ENCODE measurements at regions not wholly inside any gene's neighbourhood (a gene's known extent, or its start where the extent isn't known, plus 50 kb on each side); places are given as distances from the start of the nearest gene placed in this dataset.

DNA sequence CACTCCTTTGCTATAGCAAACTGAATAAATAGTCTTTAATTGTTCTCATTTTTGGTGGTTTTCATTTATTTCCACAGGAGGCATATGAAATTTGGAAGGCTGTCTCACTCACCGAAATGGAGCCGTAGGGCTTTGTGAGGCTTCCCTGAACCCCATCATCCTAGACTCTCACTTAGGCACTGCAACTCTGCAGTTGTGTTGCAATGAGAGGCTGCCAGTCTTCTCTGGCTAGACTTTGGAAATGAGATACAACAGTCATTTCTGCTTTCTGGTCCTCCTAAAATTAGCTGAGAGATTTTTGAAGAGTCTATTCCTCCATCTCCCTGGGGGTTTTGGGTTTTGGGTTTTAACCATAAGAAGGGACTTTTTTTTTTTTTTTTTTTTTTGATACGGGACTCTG lies 146.5 kb downstream of the SH3BGRL start:
- POLR2A ChIA-PET, result interaction anchor here (0.6 kb wide), 2 partner anchors 24 to 536 kb away, joined by 7 to 8 read pairs; no protein-coding TSS in a partner anchor
- no peak overlapping the region for H3K4me3 Mint-ChIP-seq
- no peaks in the 10 kb centered on the region for H3K9me3 Mint-ChIP-seq
- CTCF ChIA-PET, result no interaction called here
- intact Hi-C loops (cut with micrococcal nuclease), result no loop called here
- no peak overlapping the region for H3K27ac Mint-ChIP-seq
- H3K36me3 Mint-ChIP-seq (ENCODE audit: low read depth), result peaks cover 13% of the 10 kb centered on the region
- H3K4me1 Mint-ChIP-seq, result no peaks in the 10 kb centered on the region
- DNase-seq (no peak), ATAC-seq (ENCODE audit: low read depth) (no peak)
- TF ChIP-seq, protein P1, sequence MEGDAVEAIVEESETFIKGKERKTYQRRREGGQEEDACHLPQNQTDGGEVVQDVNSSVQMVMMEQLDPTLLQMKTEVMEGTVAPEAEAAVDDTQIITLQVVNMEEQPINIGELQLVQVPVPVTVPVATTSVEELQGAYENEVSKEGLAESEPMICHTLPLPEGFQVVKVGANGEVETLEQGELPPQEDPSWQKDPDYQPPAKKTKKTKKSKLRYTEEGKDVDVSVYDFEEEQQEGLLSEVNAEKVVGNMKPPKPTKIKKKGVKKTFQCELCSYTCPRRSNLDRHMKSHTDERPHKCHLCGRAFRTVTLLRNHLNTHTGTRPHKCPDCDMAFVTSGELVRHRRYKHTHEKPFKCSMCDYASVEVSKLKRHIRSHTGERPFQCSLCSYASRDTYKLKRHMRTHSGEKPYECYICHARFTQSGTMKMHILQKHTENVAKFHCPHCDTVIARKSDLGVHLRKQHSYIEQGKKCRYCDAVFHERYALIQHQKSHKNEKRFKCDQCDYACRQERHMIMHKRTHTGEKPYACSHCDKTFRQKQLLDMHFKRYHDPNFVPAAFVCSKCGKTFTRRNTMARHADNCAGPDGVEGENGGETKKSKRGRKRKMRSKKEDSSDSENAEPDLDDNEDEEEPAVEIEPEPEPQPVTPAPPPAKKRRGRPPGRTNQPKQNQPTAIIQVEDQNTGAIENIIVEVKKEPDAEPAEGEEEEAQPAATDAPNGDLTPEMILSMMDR (IDR thresholded peaks at IDR 0.05), result no peak
- no peaks in the 10 kb centered on the region for H3K27me3 Mint-ChIP-seq

DNA sequence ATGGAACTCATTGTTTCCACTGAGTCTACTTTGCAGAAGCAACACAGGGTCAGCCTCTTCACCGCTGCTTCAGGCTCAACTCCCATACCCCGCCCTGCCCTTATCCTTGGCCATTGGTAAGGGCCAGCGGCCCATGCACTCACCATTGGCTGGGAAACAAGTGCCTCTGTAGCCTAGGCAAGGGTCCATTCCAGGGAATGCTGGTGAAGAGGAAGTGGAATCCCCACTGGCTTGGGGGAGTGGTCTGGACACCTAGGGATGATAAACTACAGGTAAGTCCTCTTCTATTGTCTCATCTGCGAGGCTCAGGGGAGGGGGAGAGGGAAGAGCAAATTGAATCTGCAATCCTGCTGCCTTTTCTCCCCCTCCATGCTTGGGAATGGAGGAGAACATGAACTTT lies 153.1 kb downstream of the SH3BGRL start:
- peaks cover 4% of the 10 kb centered on the region for H3K4me1 Mint-ChIP-seq
- no peaks in the 10 kb centered on the region for H3K9me3 Mint-ChIP-seq
- CTCF ChIA-PET, result no interaction called here
- no peaks in the 10 kb centered on the region for H3K36me3 Mint-ChIP-seq (ENCODE audit: low read depth)
- H3K4me3 Mint-ChIP-seq, result no peak overlapping the region
- TF ChIP-seq, protein P1 (IDR thresholded peaks at IDR 0.05), result no peak
- ATAC-seq (ENCODE audit: low read depth), result no peak
- H3K27ac Mint-ChIP-seq, result no peak overlapping the region
- POLR2A ChIA-PET, result no interaction called here
- no peak for DNase-seq
- intact Hi-C loops (cut with micrococcal nuclease), result no loop called here
- H3K27me3 Mint-ChIP-seq, result no peaks in the 10 kb centered on the region

DNA sequence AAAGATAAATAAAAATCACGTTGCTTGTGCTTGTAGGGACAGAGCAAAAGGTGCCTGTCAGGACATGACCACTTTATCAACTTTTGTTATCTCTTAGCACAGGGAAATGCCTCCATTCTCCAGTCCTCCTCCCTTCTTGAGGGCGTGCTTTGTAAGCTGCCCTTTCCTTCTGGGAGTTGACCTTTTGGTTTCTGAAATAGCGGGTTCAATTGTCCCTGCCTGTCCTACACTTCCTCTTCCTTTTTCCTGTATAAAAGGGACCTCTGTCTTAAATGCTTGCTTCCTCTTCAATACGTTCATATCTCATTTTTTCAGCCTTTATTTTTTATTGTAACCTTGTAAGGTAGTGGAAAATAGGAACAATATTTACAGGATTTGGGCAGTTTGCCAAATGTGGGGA lies 153.5 kb downstream of the SH3BGRL start:
- ChIA-PET POLR2A (no interaction called here), CTCF (no interaction called here)
- TF ChIP-seq, protein P1 (IDR thresholded peaks at IDR 0.05), result no peak
- ATAC-seq (ENCODE audit: low read depth), result no peak
- no peaks in the 10 kb centered on the region for H3K9me3 Mint-ChIP-seq
- H3K4me1 Mint-ChIP-seq, result peaks cover 4% of the 10 kb centered on the region
- no peaks in the 10 kb centered on the region for H3K36me3 Mint-ChIP-seq (ENCODE audit: low read depth)
- H3K27me3 Mint-ChIP-seq, result no peaks in the 10 kb centered on the region
- H3K27ac Mint-ChIP-seq, result no peak overlapping the region
- intact Hi-C loops (cut with micrococcal nuclease), result no loop called here
- DNase-seq, result no peak
- no peak overlapping the region for H3K4me3 Mint-ChIP-seq

DNA sequence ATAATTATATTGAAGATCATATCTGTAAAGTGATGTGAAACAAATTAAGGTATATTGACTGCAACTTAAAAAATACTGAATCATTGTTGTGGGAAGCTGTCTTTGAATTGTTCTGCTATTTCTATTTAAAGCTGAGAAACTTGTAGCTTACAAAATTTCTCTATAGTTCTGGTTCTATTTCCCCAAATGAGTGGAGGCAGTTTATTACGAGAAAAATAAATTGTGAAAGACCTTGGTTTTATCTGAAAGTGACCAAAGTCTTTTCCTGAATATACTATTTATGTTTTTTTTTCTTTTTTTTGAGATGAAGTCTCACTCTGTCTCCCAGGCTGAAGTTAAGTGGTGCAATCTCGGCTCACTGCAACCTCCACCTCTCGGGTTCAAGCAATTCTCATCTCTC lies 165.4 kb downstream of the SH3BGRL start:
- POLR2A ChIA-PET, result no interaction called here
- Mint-ChIP-seq H3K36me3 (ENCODE audit: low read depth) (no peaks in the 10 kb centered on the region), H3K4me3 (no peak overlapping the region), H3K4me1 (no peaks in the 10 kb centered on the region), H3K27me3 (no peaks in the 10 kb centered on the region), H3K9me3 (no peaks in the 10 kb centered on the region), H3K27ac (no peak overlapping the region)
- TF ChIP-seq, protein P1 (IDR thresholded peaks at IDR 0.05), result no peak
- ATAC-seq (ENCODE audit: low read depth), result no peak
- intact Hi-C loops (cut with micrococcal nuclease), result no loop called here
- CTCF ChIA-PET, result interaction anchor here (0.7 to 1.0 kb wide), 2 partner anchors 10 to 171 kb away, joined by 3 read pairs; no protein-coding TSS in a partner anchor
- no peak for DNase-seq

DNA sequence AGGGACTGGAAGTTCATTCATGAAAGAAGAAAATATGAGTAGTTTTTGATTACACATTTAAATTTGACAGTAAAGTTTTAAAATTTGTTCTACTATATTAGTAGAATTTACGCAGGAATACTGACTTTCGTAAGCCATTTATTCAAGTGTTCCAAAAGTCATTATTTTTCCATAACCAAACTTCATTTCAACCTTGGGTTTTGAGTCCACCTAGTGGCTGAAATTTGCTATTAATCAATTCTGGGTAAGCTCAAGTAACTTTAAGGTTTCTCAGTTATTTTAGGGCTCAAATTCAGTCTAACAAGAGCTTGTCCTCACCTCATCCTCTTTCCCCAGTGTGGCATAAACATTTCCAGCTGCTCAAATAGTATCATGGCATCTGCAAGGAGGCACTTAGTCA lies 175.4 kb downstream of the SH3BGRL start:
- Mint-ChIP-seq H3K27ac (no peak overlapping the region), H3K4me1 (no peaks in the 10 kb centered on the region), H3K4me3 (no peak overlapping the region), H3K9me3 (no peaks in the 10 kb centered on the region), H3K27me3 (peaks cover 2% of the 10 kb centered on the region), H3K36me3 (ENCODE audit: low read depth) (no peaks in the 10 kb centered on the region)
- POLR2A ChIA-PET, result no interaction called here
- intact Hi-C loops (cut with micrococcal nuclease), result loop anchor here (1.0 kb wide), 2 partner anchors 203 to 500 kb away; no protein-coding TSS in a partner anchor
- TF ChIP-seq, protein P1 (IDR thresholded peaks at IDR 0.05), result no peak
- ATAC-seq (ENCODE audit: low read depth) (no peak), DNase-seq (no peak)
- CTCF ChIA-PET, result interaction anchor here (0.9 to 1.6 kb wide), 4 partner anchors 9 to 500 kb away, joined by 3 to 6 read pairs (median 5); no protein-coding TSS in a partner anchor
